SJSA1 (cell line): ENCODE measurements at regions not wholly inside any gene's neighbourhood (a gene's known extent, or its start where the extent isn't known, plus 50 kb on each side); places are given as distances from the start of the nearest gene placed in this dataset.

Source experiments
- DNase-seq, 2 experiments: peaks; one replicate each; pipeline ENCODE4 v3.0.0-alpha.2; 2015 to 2020; ENCODE audit warnings: low spot score in 2 of 2, low read depth in 1 of 2
- H3K27ac ChIP-seq: fragments of 250-450 bp; sonication (Bioruptor Pico); 2 replicates; pipeline ENCODE4 v1.5.1; 2020; ENCODE audit warnings: mild to moderate bottlenecking, moderate library complexity
- H3K27me3 ChIP-seq: fragments of 250-450 bp; sonication (Bioruptor Pico); replicated peaks from 2 replicates; pipeline ENCODE4 v1.5.1; 2020; ENCODE audit warnings: mild to moderate bottlenecking, moderate library complexity
- H3K36me3 ChIP-seq: fragments of 250-450 bp; sonication (Bioruptor Pico); 2 replicates; pipeline ENCODE4 v1.5.1; 2020; ENCODE audit warnings: mild to moderate bottlenecking
- H3K4me1 ChIP-seq: fragments of 250-450 bp; sonication (Bioruptor Pico); replicated peaks from 2 replicates; pipeline ENCODE4 v1.6.1; 2021; ENCODE audit warnings: mild to moderate bottlenecking
- H3K4me3 ChIP-seq: fragments of 250-450 bp; sonication (Bioruptor Pico); 2 replicates; pipeline ENCODE4 v1.5.1; 2020; ENCODE audit warnings: mild to moderate bottlenecking
- H3K9me3 ChIP-seq: fragments of 250-450 bp; sonication (Bioruptor Pico); replicated peaks from 2 replicates; pipeline ENCODE4 v1.5.1; 2020; ENCODE audit warnings: mild to moderate bottlenecking

DNA sequence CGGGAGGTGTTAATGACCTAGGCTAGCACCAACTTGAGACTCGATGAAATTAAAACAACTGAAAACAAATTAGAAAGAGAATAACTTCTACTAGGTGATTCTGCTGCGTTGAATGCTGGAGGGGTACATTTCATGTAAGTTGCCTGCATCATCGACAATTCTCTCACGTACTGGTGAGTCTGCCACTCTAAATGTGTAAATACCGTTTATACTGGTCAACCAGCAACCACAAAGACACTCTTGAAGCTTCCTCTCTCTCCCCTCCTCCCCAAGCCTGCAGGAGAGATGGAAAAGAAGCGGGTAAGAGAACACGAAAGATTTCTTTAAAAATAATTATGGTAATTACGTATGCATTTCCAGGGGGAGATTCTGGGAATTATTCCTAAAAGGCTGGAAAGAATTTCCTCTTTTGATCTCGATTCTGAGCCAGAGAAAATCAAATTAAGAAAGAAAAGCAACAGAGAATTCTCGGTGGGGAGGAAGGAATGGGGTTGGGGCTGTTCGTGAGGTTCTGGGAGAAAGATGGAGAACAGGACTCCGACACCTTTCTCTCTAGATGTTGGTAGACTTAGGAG, 68.6 kb upstream of the MRTFB start:
- peaks cover 7% of the 10 kb centered on the region; the same call in 1 of the 2 replicates for H3K4me1 ChIP-seq
- H3K9me3 ChIP-seq: no peaks in the 10 kb centered on the region
- H3K36me3 ChIP-seq: no peaks in the 10 kb centered on the region
- H3K4me3 ChIP-seq: no peak overlapping the region
- DNase-seq: no peak
- H3K27me3 ChIP-seq: no peaks in the 10 kb centered on the region
- no peak overlapping the region for H3K27ac ChIP-seq

DNA sequence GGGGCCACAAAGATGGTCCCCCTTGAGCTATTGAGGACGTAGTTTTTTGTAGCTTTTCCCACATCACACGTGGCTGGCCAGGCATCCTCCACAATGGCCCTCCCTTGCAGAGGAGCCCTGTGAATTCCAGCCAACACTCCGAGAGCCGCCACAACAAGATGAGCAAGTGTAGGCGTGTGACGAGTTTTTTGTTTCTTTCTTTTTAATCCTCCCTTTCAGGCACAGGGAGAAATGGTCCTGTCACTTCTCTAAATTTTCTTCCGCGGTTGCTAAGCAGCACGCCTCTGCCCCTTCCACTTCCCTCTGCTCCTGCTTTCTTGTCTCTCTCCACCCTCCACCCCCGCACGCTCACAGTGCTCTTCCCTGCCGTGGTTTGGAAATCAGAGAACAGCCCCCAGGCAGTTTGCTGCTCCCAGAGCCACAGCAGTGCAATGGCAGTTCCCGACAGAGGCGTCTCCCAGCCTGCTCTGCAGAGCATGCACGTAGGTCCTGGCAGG, 68.0 kb upstream of the MRTFB start:
- Histone ChIP-seq H3K27me3 (no peaks in the 10 kb centered on the region), H3K4me1 (peaks cover 7% of the 10 kb centered on the region; the same call in 1 of the 2 replicates), H3K27ac (no peak overlapping the region), H3K4me3 (peak overlapping the region; percentile 28), H3K36me3 (no peaks in the 10 kb centered on the region), H3K9me3 (no peaks in the 10 kb centered on the region)
- DNase-seq: peak; percentile 40 to 52

DNA sequence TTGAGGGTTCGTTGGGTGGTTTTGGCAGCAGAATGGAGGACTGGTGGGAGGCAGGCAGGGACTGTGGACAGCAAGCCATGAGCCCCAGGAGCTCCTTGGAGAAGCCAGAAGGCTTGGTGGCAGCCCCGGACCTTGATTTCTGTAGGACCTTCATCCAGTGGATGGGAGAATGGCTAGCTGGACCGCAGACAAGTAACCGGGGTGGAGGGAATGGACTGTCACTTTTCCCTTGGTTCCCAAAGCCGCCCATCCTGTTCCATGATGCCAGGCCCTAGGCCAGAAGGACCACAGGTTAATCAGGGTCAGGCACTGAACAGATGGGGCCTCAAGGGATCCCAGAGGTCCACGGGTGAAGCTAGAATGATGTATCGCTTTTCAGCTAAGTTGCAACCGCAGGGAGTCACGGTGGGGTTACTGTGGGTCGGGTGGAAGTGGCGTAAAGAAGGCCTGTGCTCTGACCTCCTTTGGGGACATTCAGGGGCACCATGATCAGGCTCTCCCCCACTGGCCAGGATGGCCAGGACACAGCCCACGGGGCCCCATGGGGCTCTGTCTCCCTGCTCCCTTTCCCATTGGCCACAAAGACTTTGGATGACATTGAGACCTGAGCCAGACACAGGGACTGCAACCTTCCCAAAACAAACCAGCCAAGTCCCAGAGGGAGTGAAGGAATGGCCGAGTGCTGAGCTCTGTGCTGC, 66.9 kb upstream of the MRTFB start:
- H3K9me3 ChIP-seq: no peaks in the 10 kb centered on the region
- H3K4me1 ChIP-seq: peaks cover 7% of the 10 kb centered on the region; the same call in 1 of the 2 replicates
- H3K27ac ChIP-seq: no peak overlapping the region
- H3K4me3 ChIP-seq: no peak overlapping the region
- H3K36me3 ChIP-seq: no peaks in the 10 kb centered on the region
- no peaks in the 10 kb centered on the region; the same call in 1 of the 2 replicates for H3K27me3 ChIP-seq
- DNase-seq: no peak

DNA sequence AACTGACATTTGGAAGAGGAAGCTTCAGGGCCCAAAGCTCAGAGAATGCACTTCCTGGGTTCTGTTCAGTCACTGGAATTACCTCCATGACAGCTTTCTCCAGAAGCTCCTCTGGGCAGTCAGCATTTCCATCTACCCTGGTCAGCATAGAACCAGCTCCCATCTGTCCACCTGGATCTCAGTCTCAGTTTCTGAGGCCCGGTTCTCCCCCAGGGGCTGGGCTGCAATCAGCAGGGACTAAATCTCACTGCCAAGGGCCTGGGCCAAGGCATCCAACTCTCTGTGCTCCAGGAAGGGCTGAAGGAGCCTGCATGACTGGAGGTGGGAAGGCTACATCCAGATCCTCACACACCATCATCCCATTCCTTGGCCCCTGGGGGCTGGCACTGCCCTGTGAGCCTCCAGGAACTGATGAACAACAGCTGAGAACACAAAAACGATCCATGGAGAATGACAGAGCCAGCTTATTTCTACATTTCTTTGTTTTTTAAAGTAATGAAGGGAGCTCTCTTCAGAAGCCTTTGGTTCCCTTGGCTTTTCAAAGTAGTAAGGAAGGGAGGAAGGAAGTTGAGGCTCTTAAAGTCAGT, 66.3 kb upstream of the MRTFB start:
- Histone ChIP-seq H3K27me3 (no peaks in the 10 kb centered on the region; the same call in 1 of the 2 replicates), H3K4me1 (peaks cover 7% of the 10 kb centered on the region; the same call in 1 of the 2 replicates), H3K9me3 (no peaks in the 10 kb centered on the region), H3K4me3 (no peak overlapping the region), H3K27ac (no peak overlapping the region), H3K36me3 (no peaks in the 10 kb centered on the region)
- no peak for DNase-seq

DNA sequence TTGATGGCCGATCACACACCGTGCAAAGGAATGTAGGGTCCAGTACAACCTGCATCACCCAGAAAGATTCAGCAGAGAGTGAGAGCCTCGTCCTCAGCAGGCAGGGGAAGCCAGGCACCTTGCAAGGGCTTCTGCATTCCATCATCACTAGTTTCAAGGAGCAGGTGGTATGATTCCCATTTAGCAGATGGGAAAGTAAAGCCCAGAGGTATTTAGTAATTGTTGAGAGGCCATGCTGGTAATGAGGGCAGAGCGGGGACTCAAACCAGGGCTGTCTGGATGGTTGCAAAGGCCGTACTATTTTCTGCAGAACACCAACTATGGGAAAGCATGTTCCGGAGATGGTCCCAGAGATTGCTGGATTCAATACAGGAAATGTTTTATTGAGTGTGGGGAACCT, 65.8 kb upstream of the MRTFB start:
- no peaks in the 10 kb centered on the region for H3K36me3 ChIP-seq
- peaks cover 7% of the 10 kb centered on the region; the same call in 1 of the 2 replicates for H3K4me1 ChIP-seq
- no peaks in the 10 kb centered on the region; the same call in 1 of the 2 replicates for H3K27me3 ChIP-seq
- no peak overlapping the region for H3K4me3 ChIP-seq
- no peak overlapping the region for H3K27ac ChIP-seq
- no peak for DNase-seq
- no peaks in the 10 kb centered on the region for H3K9me3 ChIP-seq

DNA sequence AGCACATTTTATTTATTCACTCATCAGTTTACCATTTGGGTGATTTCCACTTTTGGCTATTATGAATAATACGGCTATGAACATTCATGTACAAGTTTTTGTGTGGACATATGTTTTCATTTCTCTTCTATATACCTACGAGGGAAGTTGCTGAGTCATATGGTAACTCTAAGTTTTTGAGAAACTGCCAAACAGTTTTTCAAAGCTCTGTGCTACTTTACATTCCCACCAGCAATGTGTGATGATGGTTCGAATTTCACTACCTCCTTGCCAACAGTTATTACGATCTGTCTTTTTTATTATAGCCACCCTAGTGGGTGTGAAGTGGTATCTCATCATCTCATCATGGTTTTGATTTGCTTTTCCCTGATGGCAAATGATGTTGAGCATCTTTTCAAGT, 63.7 kb upstream of the MRTFB start:
- H3K4me3 ChIP-seq: no peak overlapping the region
- H3K27me3 ChIP-seq: no peaks in the 10 kb centered on the region; the same call in 1 of the 2 replicates
- no peak for DNase-seq
- H3K9me3 ChIP-seq: no peaks in the 10 kb centered on the region
- no peak overlapping the region for H3K27ac ChIP-seq
- no peaks in the 10 kb centered on the region for H3K36me3 ChIP-seq
- peaks cover 7% of the 10 kb centered on the region; the same call in 1 of the 2 replicates for H3K4me1 ChIP-seq

DNA sequence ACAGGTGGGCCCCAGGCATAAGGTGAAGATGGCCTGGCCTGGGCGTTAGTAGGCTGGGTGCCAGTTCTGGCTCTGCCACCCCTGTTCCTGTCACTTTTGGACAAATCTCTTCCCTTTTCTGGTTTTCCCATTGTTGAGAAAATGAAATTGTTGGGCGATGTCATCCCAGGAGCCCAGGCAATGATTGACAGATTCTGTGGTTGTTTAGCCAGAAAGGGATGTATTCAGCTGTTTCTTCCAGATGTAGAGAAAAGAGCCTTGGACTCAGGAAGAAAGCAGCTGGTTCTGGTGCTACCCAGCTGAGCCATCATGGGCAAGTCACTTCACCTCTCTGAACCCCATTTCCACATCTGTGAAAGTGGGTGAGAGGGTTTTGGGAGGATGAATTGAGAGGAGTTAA, 60.1 kb upstream of the MRTFB start:
- no peak overlapping the region for H3K4me3 ChIP-seq
- H3K36me3 ChIP-seq: no peaks in the 10 kb centered on the region
- H3K27me3 ChIP-seq: no peaks in the 10 kb centered on the region; the same call in 1 of the 2 replicates
- no peak for DNase-seq
- peaks cover 24% of the 10 kb centered on the region for H3K4me1 ChIP-seq
- H3K27ac ChIP-seq: no peak overlapping the region
- no peaks in the 10 kb centered on the region for H3K9me3 ChIP-seq

DNA sequence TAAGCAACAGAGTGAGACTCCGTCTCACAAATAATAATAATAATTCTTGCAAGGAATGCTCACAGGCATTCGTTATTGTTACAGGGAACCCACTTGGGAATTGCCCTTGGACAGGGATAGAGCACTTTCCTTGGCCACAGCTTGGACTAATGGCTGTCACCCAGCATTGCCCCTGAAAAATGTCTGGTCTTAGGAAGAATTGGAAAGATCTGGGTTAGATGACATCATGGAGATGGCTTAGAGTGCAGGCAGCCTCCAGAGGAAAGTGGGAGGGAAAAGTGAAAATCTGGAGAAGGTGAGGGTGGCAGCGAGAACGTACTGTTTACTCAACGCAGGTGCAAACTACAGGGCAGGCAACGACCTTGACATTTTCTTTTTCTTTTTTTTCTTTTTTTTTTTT, 59.3 kb upstream of the MRTFB start:
- Histone ChIP-seq H3K4me3 (no peak overlapping the region), H3K27me3 (no peaks in the 10 kb centered on the region; the same call in 1 of the 2 replicates), H3K27ac (no peak overlapping the region), H3K36me3 (no peaks in the 10 kb centered on the region), H3K9me3 (no peaks in the 10 kb centered on the region), H3K4me1 (peaks cover 29% of the 10 kb centered on the region)
- DNase-seq: no peak

DNA sequence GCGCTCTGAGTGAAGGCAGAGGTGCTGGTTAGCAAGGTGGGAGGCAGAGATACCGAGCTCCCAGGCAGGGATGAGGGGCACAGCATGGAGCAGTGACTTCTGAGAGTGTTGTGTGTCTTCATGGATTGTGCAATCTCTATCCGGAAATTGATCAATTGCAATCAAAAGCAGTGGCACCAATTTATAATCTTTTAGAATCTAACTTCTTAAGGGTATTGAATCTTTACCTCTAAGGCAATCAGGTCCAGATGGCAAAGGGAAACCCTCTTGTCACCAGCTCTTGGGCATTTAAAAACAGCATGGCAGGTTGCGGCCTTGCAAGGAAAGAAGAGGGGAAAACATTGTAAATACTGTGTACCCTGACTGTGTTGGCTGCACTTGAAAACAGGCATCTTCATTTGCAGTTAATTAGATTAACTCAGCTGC, 58.0 kb upstream of the MRTFB start:
- Histone ChIP-seq H3K4me3 (no peak overlapping the region), H3K9me3 (no peaks in the 10 kb centered on the region), H3K36me3 (no peaks in the 10 kb centered on the region), H3K4me1 (peaks cover 29% of the 10 kb centered on the region), H3K27me3 (no peaks in the 10 kb centered on the region; the same call in 1 of the 2 replicates), H3K27ac (no peak overlapping the region)
- DNase-seq: no peak

DNA sequence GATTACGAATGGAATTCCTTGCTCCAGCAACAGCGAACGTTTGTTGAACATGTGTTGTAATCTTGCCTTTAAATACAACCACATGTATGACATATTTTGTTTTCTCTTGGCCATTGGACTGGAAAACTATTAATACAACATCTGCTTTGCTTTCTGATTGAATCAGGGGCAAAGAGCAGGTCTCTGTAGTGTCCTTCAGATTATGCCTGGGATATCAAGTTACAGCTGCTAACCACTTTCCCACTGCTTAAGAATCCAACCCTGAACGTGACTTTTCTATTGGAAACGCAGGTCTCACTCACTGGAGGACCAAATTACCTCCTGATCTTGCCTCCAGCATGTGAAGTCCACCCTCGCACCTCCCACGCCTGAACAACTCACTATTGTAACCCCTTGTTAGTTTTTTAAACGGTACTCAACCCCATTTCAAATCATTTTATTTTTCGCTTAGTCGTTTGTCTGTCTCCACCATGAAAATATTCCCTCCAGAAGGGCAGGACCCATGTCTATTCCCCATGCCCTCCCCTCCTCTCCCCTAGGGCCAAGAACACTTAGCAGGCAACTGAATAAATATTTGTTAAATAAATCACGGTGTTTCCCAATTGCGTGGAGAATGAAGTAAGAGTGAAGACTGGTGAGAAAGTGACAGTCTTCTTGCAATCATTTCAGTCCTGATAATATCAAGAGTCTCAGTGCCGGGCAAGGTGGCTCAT, 57.4 kb upstream of the MRTFB start:
- peaks cover 29% of the 10 kb centered on the region for H3K4me1 ChIP-seq
- H3K27ac ChIP-seq: no peak overlapping the region
- H3K27me3 ChIP-seq: no peaks in the 10 kb centered on the region; the same call in 1 of the 2 replicates
- H3K36me3 ChIP-seq: no peaks in the 10 kb centered on the region
- H3K4me3 ChIP-seq: no peak overlapping the region
- DNase-seq: no peak
- no peaks in the 10 kb centered on the region for H3K9me3 ChIP-seq

DNA sequence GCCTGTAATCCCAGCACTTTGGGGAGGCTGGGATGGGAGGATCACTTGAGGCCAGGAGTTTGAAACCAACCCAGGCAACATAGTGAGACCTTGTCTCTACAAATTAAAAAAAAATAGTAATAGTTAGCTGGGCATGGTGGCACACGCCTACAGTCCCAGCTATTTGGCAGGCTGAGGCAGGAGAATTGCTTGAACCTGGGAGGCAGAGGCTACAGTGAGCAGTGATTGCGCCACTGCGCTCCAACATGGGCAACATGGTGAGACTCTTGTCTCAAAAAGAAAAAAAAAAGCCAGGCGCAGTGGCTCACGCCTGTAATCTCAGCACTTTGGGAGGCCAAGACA, 56.9 kb upstream of the MRTFB start:
- Histone ChIP-seq H3K4me1 (peaks cover 29% of the 10 kb centered on the region), H3K9me3 (no peaks in the 10 kb centered on the region), H3K27ac (no peak overlapping the region), H3K4me3 (no peak overlapping the region), H3K27me3 (no peaks in the 10 kb centered on the region; the same call in 1 of the 2 replicates), H3K36me3 (no peaks in the 10 kb centered on the region)
- DNase-seq: no peak

DNA sequence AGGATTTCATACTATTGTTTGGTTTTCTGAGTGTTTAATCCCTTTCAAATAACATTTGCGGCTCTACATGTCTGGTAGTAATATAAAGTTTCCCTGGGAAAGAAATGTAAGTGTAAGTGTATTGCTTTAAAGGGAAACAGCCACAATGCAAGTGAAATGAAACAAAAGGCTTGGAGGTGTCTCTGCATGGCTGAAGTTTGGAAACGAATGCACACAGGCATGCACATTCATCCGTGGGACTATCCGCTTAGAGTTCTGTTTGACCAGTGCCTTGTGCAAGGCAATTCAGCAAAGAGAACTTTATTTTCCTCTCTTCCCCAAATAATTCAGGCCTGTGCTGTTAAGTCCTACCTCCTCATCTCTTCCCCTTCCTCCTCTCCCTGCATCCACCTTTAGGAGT, 56.1 kb upstream of the MRTFB start:
- Histone ChIP-seq H3K4me3 (no peak overlapping the region), H3K4me1 (peaks cover 29% of the 10 kb centered on the region), H3K9me3 (no peaks in the 10 kb centered on the region), H3K27ac (no peak overlapping the region), H3K36me3 (no peaks in the 10 kb centered on the region), H3K27me3 (no peaks in the 10 kb centered on the region)
- DNase-seq: no peak

DNA sequence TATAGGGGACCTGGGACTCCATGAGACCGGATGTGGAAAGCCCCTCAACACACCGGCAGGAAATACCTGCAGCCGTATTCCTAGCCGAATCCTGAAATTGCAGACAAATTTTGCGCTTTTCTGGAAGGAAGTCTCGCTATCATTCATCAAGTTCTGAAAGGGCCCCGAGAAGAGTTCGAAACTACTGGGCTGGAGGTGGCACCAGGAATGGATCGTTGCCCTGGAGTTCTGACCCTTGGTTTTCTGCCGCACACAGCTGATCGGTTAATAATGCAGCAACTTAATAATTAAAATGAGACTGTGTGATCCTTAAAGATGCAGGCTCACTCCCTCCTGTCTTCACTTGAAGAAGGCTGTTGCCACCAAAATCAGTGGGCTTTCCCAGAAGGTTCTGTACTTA, 55.7 kb upstream of the MRTFB start:
- Histone ChIP-seq H3K27ac (no peak overlapping the region), H3K9me3 (no peaks in the 10 kb centered on the region), H3K4me1 (peaks cover 29% of the 10 kb centered on the region), H3K36me3 (no peaks in the 10 kb centered on the region), H3K4me3 (no peak overlapping the region), H3K27me3 (no peaks in the 10 kb centered on the region)
- peak in 1 of 2 experiments; percentile 22 for DNase-seq
